GM18526 (cell line): ENCODE measurements at regions not wholly inside any gene's neighbourhood (a gene's known extent, or its start where the extent isn't known, plus 50 kb on each side); places are given as distances from the start of the nearest gene placed in this dataset.

ENCODE experiments used
- POLR2A ChIP-seq: IDR thresholded peaks from 3 replicates; pipeline ENCODE4 v1.6.1; 2011; ENCODE audit not compliant: insufficient read length; ENCODE audit errors: extremely low read depth

DNA sequence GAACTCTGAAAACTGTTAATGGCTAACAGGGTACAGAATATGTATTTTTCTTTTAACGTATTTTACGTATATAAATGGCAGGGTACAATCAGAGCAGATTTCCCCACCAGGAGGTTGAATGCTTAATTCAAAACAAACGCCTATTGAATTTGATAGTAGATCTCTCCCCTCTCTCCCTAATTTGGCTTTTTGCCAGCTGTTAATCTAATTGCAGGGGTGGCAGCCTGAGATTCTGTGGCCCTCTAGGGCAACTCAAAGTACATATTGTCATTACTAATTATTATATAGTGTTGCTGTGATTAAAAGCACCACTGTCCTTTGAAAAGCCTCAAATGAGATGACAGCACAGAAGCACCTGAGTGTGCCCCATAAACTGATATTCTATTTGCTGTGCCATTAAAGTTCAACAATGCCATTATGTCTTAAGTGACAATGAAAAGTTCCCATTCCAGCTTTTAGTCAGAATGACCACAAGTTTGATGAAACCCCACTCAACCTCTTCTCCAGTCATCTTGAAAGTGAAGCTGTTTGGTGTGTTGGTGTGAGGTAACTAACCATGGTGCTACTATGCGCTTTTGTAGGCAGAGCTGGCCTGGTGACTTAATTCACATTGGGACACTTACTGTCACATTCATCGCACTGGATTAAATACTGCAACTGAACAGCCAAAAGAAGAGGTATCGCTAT is 351.4 kb downstream of the KCNRG start:
- TF ChIP-seq POLR2A = no peak

DNA sequence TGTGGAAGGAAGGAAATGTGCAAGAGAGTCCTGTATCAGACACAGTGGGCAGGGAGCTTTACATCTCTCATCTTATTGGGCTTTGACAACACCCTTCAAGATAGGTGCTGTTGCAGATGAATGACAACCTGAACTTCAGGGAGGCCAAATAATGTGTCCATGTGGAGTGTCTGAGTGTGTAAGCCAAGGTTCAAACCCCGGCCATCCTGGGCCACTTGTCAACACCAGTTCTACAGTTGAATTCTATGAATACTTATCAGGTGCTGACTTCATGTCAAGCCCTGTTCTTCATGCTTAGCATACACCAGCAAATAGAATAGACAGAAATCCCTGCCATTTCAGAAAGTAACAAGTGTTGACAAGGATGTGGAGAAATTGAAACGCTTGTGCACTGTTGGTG is 354.4 kb downstream of the KCNRG start:
- no peak for TF ChIP-seq POLR2A

- TF ChIP-seq POLR2A = no peak
These were observed 355.2 kb downstream of the KCNRG start for GRCh38 chr13:50370303-50370950.

- no peak for TF ChIP-seq POLR2A
These were observed 359.3 kb downstream of the KCNRG start for GRCh38 chr13:50374517-50374916.

- no peak for TF ChIP-seq POLR2A
These were observed 360.5 kb downstream of the KCNRG start for GRCh38 chr13:50375792-50376191.

GRCh38 chr13:50376895-50377575 is 361.8 kb downstream of the KCNRG start:
- no peak for TF ChIP-seq POLR2A

DNA sequence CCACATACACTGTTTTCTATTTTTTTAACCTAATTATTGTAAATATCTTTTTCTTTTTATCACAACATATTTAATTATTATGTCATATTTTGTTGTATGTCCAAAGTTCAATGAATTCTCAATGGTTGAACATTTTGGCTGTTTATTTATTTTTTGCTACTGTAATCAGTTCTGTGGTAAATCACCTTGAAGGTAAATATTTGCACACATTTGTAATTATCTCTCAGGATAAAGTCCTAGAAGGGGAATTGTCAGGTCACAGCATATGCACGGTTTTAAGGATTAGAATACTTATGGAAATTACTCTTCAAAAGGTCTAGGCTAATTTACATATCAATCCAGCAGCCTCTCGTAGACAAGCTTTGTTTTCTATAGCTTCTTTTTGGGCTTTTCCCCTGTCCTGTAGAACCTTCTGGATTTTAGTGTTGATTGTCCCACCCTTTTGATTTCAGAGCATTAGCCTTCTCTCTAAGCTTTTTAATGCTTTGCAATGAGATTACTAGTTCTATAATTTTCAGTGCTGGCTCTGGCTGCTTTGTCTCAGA is 362.6 kb downstream of the KCNRG start:
- TF ChIP-seq POLR2A = no peak

- TF ChIP-seq POLR2A = no peak
These were observed 363.3 kb downstream of the KCNRG start for GRCh38 chr13:50378509-50379044.

- no peak for TF ChIP-seq POLR2A
These were observed 364.3 kb downstream of the KCNRG start for GRCh38 chr13:50379584-50379983.

DNA sequence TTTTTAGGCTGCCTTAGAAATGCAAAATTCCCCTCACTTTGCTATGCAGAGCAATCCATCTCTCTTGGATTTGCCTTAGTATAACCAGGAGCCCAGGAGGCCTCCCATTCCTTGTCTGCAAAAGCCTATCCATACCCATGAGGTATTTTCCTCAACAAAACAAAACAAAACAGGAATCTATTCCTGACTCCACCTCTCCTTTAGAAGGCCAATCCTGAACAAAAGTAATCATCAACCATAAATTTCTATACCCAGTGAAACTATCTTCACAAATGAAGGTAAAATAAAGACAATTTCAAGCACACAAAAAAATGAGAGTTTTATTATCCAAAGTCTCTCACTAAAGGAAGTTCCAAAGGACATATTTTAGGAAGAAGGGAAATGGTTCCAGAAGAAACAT is 365.7 kb downstream of the KCNRG start:
- no peak for TF ChIP-seq POLR2A

DNA sequence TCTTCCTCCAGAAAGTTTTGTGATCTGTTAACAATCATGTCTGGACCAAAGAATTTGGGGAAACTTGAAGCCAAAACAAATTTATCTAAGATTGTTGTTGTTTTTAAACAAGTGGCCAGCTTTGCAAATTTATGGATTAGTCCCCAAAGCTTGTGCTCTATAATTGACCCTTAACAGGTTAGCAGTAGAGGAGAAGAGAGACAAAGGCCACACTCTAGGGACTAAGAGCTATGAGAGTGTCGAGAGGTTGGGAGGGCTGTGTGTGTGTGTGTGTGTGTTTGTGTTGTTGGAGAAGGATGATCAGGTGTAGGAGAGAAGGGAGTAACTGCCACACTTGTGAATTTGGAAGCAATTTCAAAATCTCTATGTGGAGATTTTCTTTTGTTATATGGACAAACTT is 367.3 kb downstream of the KCNRG start:
- TF ChIP-seq POLR2A = no peak

GRCh38 chr13:50382951-50383350 is 367.7 kb downstream of the KCNRG start:
- TF ChIP-seq POLR2A = no peak

GRCh38 chr13:50384724-50385123 is 369.5 kb downstream of the KCNRG start:
- no peak for TF ChIP-seq POLR2A

- no peak for TF ChIP-seq POLR2A
These were observed 371.4 kb downstream of the KCNRG start for GRCh38 chr13:50386541-50387050.

DNA sequence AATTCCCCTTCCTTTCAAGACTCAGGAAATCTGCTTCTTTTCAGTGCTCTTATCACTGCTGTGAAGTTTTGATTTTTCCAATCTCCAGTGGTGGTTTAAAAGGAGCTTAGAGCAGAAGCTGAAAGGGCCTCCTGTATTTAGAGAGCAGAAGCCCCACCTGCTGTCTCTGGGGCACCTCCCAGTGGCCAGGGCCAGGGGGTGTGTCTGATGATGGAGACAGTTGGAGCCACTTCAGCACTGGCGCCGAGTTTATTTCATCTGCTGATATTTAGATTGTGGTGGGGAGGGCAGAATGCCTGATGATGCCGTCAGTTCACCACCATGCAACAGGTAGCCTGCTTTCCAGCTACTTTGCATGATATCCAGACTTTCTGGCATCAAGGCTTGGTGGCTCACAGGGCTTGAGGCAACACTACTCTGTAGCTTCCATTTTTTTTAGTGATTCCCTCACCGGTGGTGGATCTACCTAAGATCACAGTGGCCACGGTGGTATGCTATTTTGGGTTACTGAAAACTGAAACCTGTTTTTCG is 371.9 kb downstream of the KCNRG start:
- no peak for TF ChIP-seq POLR2A
